ENCODE measurements at regions not wholly inside any gene's neighbourhood (a gene's known extent, or its start where the extent isn't known, plus 50 kb on each side); places are given as distances from the start of the nearest gene placed in this dataset.

GRCh38 chrX:95911062-95911461 lies 773.6 kb upstream of the DIAPH2 start:
- POLR2A ChIA-PET = no interaction called here
- DNase-seq (ENCODE audit: extremely low spot score) = no peak
- CTCF ChIA-PET = no interaction called here
- no peak for TF ChIP-seq ARNT (IDR thresholded peaks at IDR 0.05)
- TF ChIP-seq CTBP1 (IDR thresholded peaks at IDR 0.05; ENCODE audit: borderline replicate concordance) = no peak
- TF ChIP-seq ZNF384 (IDR thresholded peaks at IDR 0.05) = no peak
- TF ChIP-seq L3MBTL2 (conservative IDR thresholded peaks at IDR 0.05) = no peak
- TF ChIP-seq SP1 (IDR thresholded peaks at IDR 0.05) = no peak
- no peak for TF ChIP-seq FOXA1 (IDR thresholded peaks at IDR 0.05)
- no peak for TF ChIP-seq FOXM1 (IDR thresholded peaks at IDR 0.05; ENCODE audit: borderline replicate concordance)
- no peak for TF ChIP-seq FOXK2 (IDR thresholded peaks at IDR 0.05)
- no peak for TF ChIP-seq LEF1 (IDR thresholded peaks at IDR 0.05; ENCODE audit: borderline replicate concordance)
- TF ChIP-seq BHLHE40 (IDR thresholded peaks at IDR 0.05; ENCODE audit: borderline replicate concordance) = no peak
- no peak for TF ChIP-seq PKNOX1 (IDR thresholded peaks at IDR 0.05)
- no peak for TF ChIP-seq ELF4 (IDR thresholded peaks at IDR 0.05)
- no peak for TF ChIP-seq SUZ12 (IDR thresholded peaks at IDR 0.05)
- no peak for TF ChIP-seq NFRKB (IDR thresholded peaks at IDR 0.05)
- TF ChIP-seq HDGF (IDR thresholded peaks at IDR 0.05; ENCODE audit: borderline replicate concordance) = no peak
- no peak for TF ChIP-seq TARDBP (IDR thresholded peaks at IDR 0.05)

GRCh38 chrX:95919605-95920004 lies 765.0 kb upstream of the DIAPH2 start:
- CTCF ChIA-PET = no interaction called here
- POLR2A ChIA-PET = no interaction called here
- no peak for TF ChIP-seq LEF1 (IDR thresholded peaks at IDR 0.05; ENCODE audit: borderline replicate concordance)
- TF ChIP-seq PKNOX1 (IDR thresholded peaks at IDR 0.05) = no peak
- no peak for TF ChIP-seq L3MBTL2 (conservative IDR thresholded peaks at IDR 0.05)
- no peak for TF ChIP-seq BHLHE40 (IDR thresholded peaks at IDR 0.05; ENCODE audit: borderline replicate concordance)
- no peak for TF ChIP-seq FOXA1 (IDR thresholded peaks at IDR 0.05)
- no peak for TF ChIP-seq SUZ12 (IDR thresholded peaks at IDR 0.05)
- no peak for TF ChIP-seq FOXM1 (IDR thresholded peaks at IDR 0.05; ENCODE audit: borderline replicate concordance)
- TF ChIP-seq TARDBP (IDR thresholded peaks at IDR 0.05) = no peak
- no peak for TF ChIP-seq ARNT (IDR thresholded peaks at IDR 0.05)
- no peak for TF ChIP-seq ZNF384 (IDR thresholded peaks at IDR 0.05)
- TF ChIP-seq HDGF (IDR thresholded peaks at IDR 0.05; ENCODE audit: borderline replicate concordance) = no peak
- no peak for TF ChIP-seq ELF4 (IDR thresholded peaks at IDR 0.05)
- no peak for TF ChIP-seq NFRKB (IDR thresholded peaks at IDR 0.05)
- no peak for TF ChIP-seq FOXK2 (IDR thresholded peaks at IDR 0.05)
- no peak for TF ChIP-seq CTBP1 (IDR thresholded peaks at IDR 0.05; ENCODE audit: borderline replicate concordance)
- TF ChIP-seq SP1 (IDR thresholded peaks at IDR 0.05) = no peak
- no peak for DNase-seq (ENCODE audit: extremely low spot score)

DNA sequence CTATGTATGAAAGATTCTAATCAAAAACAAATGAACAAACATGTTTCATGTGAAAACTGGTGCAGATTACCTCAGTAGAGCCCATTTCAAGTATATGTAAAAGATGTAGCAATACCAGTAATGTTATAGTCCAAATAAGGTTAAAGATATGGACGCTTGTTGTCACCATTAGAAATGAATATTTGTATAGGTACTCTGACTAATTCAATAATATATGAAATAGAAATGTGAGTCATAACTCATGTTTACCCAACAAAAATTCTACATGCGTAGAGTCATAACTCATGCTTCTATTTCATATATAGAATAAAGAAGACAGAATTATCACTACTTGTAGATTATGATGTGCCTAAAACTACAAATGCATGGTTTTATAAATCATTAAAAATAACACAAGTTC lies 739.1 kb upstream of the DIAPH2 start:
- TF ChIP-seq FOXM1 (IDR thresholded peaks at IDR 0.05; ENCODE audit: borderline replicate concordance) (no peak), LEF1 (IDR thresholded peaks at IDR 0.05; ENCODE audit: borderline replicate concordance) (no peak), SP1 (IDR thresholded peaks at IDR 0.05) (no peak)
- ChIA-PET CTCF (no interaction called here), POLR2A (no interaction called here)

DNA sequence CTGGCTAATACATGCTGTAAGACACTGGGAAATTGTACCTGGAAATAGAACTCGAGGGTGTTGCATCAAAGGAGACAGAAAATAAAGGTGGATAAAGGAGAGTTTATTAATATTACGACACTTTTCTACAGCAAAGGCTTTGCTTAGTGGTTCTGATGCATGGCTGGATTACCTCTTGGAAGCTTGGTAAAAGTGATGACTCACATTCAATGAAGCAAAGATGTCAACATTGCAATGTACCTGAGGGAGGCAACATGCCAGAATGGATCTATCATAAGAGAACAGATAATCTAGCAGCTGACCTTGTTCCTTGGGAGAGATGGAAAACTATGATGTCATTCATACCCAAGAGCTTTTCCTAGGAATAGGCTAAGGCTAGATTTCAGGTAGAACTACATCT lies 735.1 kb upstream of the DIAPH2 start:
- no peak for TF ChIP-seq CTBP1 (IDR thresholded peaks at IDR 0.05; ENCODE audit: borderline replicate concordance)
- no peak for TF ChIP-seq L3MBTL2 (conservative IDR thresholded peaks at IDR 0.05)
- TF ChIP-seq SP1 (IDR thresholded peaks at IDR 0.05) = no peak
- TF ChIP-seq TARDBP (IDR thresholded peaks at IDR 0.05) = no peak
- TF ChIP-seq NFRKB (IDR thresholded peaks at IDR 0.05) = no peak
- no peak for TF ChIP-seq FOXM1 (IDR thresholded peaks at IDR 0.05; ENCODE audit: borderline replicate concordance)
- TF ChIP-seq BHLHE40 (IDR thresholded peaks at IDR 0.05; ENCODE audit: borderline replicate concordance) = no peak
- no peak for TF ChIP-seq LEF1 (IDR thresholded peaks at IDR 0.05; ENCODE audit: borderline replicate concordance)
- no peak for TF ChIP-seq SUZ12 (IDR thresholded peaks at IDR 0.05)
- ChIA-PET POLR2A (no interaction called here), CTCF (no interaction called here)
- DNase-seq (ENCODE audit: extremely low spot score) = no peak

More for the DNA sequence above, 739.1 kb upstream of the DIAPH2 start:
- no peak for DNase-seq (ENCODE audit: extremely low spot score)

DNA sequence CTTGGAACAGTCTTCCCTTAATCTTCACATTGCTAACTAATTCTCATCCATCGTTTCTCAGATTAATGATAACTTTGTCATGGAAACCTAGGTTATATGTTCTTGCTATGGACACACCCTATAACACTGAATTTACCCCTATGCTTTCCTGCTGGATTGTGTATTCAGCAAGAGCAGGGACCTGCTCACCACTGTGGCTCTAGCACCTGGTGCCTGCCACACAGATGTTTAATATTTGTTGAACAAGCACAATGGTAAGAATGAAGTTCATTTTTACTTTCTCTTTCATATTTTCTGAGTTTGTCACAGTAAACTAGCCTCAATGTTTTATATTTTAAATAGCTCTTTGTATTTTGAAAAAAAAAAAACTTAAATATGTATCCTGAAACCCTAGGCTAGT lies 734.0 kb upstream of the DIAPH2 start:
- CTCF ChIA-PET = no interaction called here
- POLR2A ChIA-PET = no interaction called here
- TF ChIP-seq CTBP1 (IDR thresholded peaks at IDR 0.05; ENCODE audit: borderline replicate concordance) (no peak), L3MBTL2 (conservative IDR thresholded peaks at IDR 0.05) (no peak), BHLHE40 (IDR thresholded peaks at IDR 0.05; ENCODE audit: borderline replicate concordance) (no peak), ARNT (IDR thresholded peaks at IDR 0.05) (no peak), SUZ12 (IDR thresholded peaks at IDR 0.05) (no peak), FOXK2 (IDR thresholded peaks at IDR 0.05) (no peak), HDGF (IDR thresholded peaks at IDR 0.05; ENCODE audit: borderline replicate concordance) (no peak), FOXM1 (IDR thresholded peaks at IDR 0.05; ENCODE audit: borderline replicate concordance) (no peak), LEF1 (IDR thresholded peaks at IDR 0.05; ENCODE audit: borderline replicate concordance) (no peak), ZNF384 (IDR thresholded peaks at IDR 0.05) (no peak), SP1 (IDR thresholded peaks at IDR 0.05) (no peak), TARDBP (IDR thresholded peaks at IDR 0.05) (no peak)
- no peak for DNase-seq (ENCODE audit: extremely low spot score)

GRCh38 chrX:95953564-95953963 lies 731.1 kb upstream of the DIAPH2 start:
- ChIA-PET CTCF (no interaction called here), POLR2A (no interaction called here)
- DNase-seq (ENCODE audit: extremely low spot score) = no peak
- TF ChIP-seq ELF4 (IDR thresholded peaks at IDR 0.05) = no peak
- TF ChIP-seq FOXA1 (IDR thresholded peaks at IDR 0.05) = no peak
- TF ChIP-seq FOXK2 (IDR thresholded peaks at IDR 0.05) = no peak
- no peak for TF ChIP-seq TARDBP (IDR thresholded peaks at IDR 0.05)
- no peak for TF ChIP-seq PKNOX1 (IDR thresholded peaks at IDR 0.05)
- no peak for TF ChIP-seq NFRKB (IDR thresholded peaks at IDR 0.05)
- no peak for TF ChIP-seq FOXM1 (IDR thresholded peaks at IDR 0.05; ENCODE audit: borderline replicate concordance)
- TF ChIP-seq SP1 (IDR thresholded peaks at IDR 0.05) = no peak
- TF ChIP-seq CTBP1 (IDR thresholded peaks at IDR 0.05; ENCODE audit: borderline replicate concordance) = no peak
- no peak for TF ChIP-seq ZNF384 (IDR thresholded peaks at IDR 0.05)
- no peak for TF ChIP-seq L3MBTL2 (conservative IDR thresholded peaks at IDR 0.05)
- TF ChIP-seq BHLHE40 (IDR thresholded peaks at IDR 0.05; ENCODE audit: borderline replicate concordance) = no peak
- TF ChIP-seq ARNT (IDR thresholded peaks at IDR 0.05) = no peak
- TF ChIP-seq HDGF (IDR thresholded peaks at IDR 0.05; ENCODE audit: borderline replicate concordance) = no peak
